ENCODE measurements at regions not wholly inside any gene's neighbourhood (a gene's known extent, or its start where the extent isn't known, plus 50 kb on each side); places are given as distances from the start of the nearest gene placed in this dataset.
A peak's percentile ranks its signal among the peaks of the same experiment; 100 is the strongest.

GRCh38 chrX:77298296-77298695 is 148.9 kb upstream of the FGF16 start:
- no peak for TF ChIP-seq CTCF (IDR thresholded peaks at IDR 0.05; ENCODE audit: unreplicated experiment)
- no peaks in the 10 kb centered on the region for H3K27me3 Mint-ChIP-seq (ENCODE audit: low read depth)
- no peak overlapping the region for H3K4me3 Mint-ChIP-seq

GRCh38 chrX:77298790-77299189 is 148.4 kb upstream of the FGF16 start:
- no peak overlapping the region for H3K4me3 Mint-ChIP-seq
- no peak for DNase-seq (ENCODE audit: low spot score in 2 of 2, unreplicated experiment in 2 of 2)
- no peaks in the 10 kb centered on the region for H3K4me1 Mint-ChIP-seq
- H3K9me3 Mint-ChIP-seq: peaks cover 46% of the 10 kb centered on the region
- no peaks in the 10 kb centered on the region for H3K36me3 Mint-ChIP-seq
- H3K27ac Mint-ChIP-seq: no peak overlapping the region
- TF ChIP-seq CTCF (IDR thresholded peaks at IDR 0.05; ENCODE audit: unreplicated experiment): no peak
- H3K27me3 Mint-ChIP-seq (ENCODE audit: low read depth): no peaks in the 10 kb centered on the region

More at GRCh38 chrX:77298296-77298695, 148.9 kb upstream of the FGF16 start:
- DNase-seq (ENCODE audit: low spot score in 2 of 2, unreplicated experiment in 2 of 2): no peak
- H3K4me1 Mint-ChIP-seq: no peaks in the 10 kb centered on the region
- H3K9me3 Mint-ChIP-seq: peaks cover 46% of the 10 kb centered on the region
- no peaks in the 10 kb centered on the region for H3K36me3 Mint-ChIP-seq
- H3K27ac Mint-ChIP-seq: no peak overlapping the region

GRCh38 chrX:77299549-77299948 is 147.6 kb upstream of the FGF16 start:
- peaks cover 47% of the 10 kb centered on the region for H3K9me3 Mint-ChIP-seq
- H3K4me3 Mint-ChIP-seq: no peak overlapping the region
- H3K4me1 Mint-ChIP-seq: no peaks in the 10 kb centered on the region
- H3K27me3 Mint-ChIP-seq (ENCODE audit: low read depth): no peaks in the 10 kb centered on the region
- no peak for DNase-seq (ENCODE audit: low spot score in 2 of 2, unreplicated experiment in 2 of 2)
- TF ChIP-seq CTCF (IDR thresholded peaks at IDR 0.05; ENCODE audit: unreplicated experiment): no peak
- no peaks in the 10 kb centered on the region for H3K36me3 Mint-ChIP-seq
- H3K27ac Mint-ChIP-seq: no peak overlapping the region

GRCh38 chrX:77342004-77342403 is 105.2 kb upstream of the FGF16 start:
- H3K27ac Mint-ChIP-seq: no peak overlapping the region
- H3K9me3 Mint-ChIP-seq: peaks cover 30% of the 10 kb centered on the region
- H3K27me3 Mint-ChIP-seq (ENCODE audit: low read depth): no peaks in the 10 kb centered on the region
- DNase-seq (ENCODE audit: low spot score in 2 of 2, unreplicated experiment in 2 of 2): no peak
- no peaks in the 10 kb centered on the region for H3K4me1 Mint-ChIP-seq
- TF ChIP-seq CTCF (IDR thresholded peaks at IDR 0.05; ENCODE audit: unreplicated experiment): no peak
- H3K36me3 Mint-ChIP-seq: no peaks in the 10 kb centered on the region
- H3K4me3 Mint-ChIP-seq: no peak overlapping the region

- Mint-ChIP-seq H3K27ac (no peak overlapping the region), H3K4me3 (no peak overlapping the region), H3K4me1 (no peaks in the 10 kb centered on the region), H3K27me3 (ENCODE audit: low read depth) (no peaks in the 10 kb centered on the region), H3K9me3 (peaks cover 43% of the 10 kb centered on the region), H3K36me3 (peaks cover 3% of the 10 kb centered on the region)
- no peak for TF ChIP-seq CTCF (IDR thresholded peaks at IDR 0.05; ENCODE audit: unreplicated experiment)
- no peak for DNase-seq (ENCODE audit: low spot score in 2 of 2, unreplicated experiment in 2 of 2)
Observed at GRCh38 chrX:77346859-77347258, 100.3 kb upstream of the FGF16 start.

GRCh38 chrX:77347572-77347971 is 99.6 kb upstream of the FGF16 start:
- Mint-ChIP-seq H3K27ac (peak overlapping the region; percentile 41), H3K4me1 (no peaks in the 10 kb centered on the region), H3K4me3 (no peak overlapping the region), H3K27me3 (ENCODE audit: low read depth) (no peaks in the 10 kb centered on the region), H3K9me3 (peaks cover 47% of the 10 kb centered on the region), H3K36me3 (peaks cover 3% of the 10 kb centered on the region)
- no peak for DNase-seq (ENCODE audit: low spot score in 2 of 2, unreplicated experiment in 2 of 2)
- TF ChIP-seq CTCF (IDR thresholded peaks at IDR 0.05; ENCODE audit: unreplicated experiment): no peak

Data from mesothelial cell of epicardium (in vitro differentiated cells).